Right renal pelvis (tissue), 4 donors: ENCODE measurements at regions not wholly inside any gene's neighbourhood (a gene's known extent, or its start where the extent isn't known, plus 50 kb on each side); places are given as distances from the start of the nearest gene placed in this dataset.
"Not testable (repeated sequence)": the region's sequence is repeated elsewhere in the genome, so short reads cannot be mapped to it uniquely, and the experiment has no call there.

ENCODE experiments used
- DNase-seq, 4 donors: peaks; one replicate each; pipeline ENCODE4 v3.0.0-alpha.2; 2013; ENCODE audit warnings: low read depth in 4 of 4, low spot score in 3 of 4, missing footprints in 1 of 4

GRCh38 chr3:192010490-192010889 is 549.5 kb downstream of the PYDC2 start:
- DNase-seq = no peak

GRCh38 chr3:192011137-192011536 is 550.2 kb downstream of the PYDC2 start:
- no peak for DNase-seq

GRCh38 chr3:192013110-192013509 is 552.1 kb downstream of the PYDC2 start:
- DNase-seq = no peak

GRCh38 chr3:192022412-192022811 is 561.4 kb downstream of the PYDC2 start:
- no peak for DNase-seq

- DNase-seq = no peak
Measured at GRCh38 chr3:192024751-192025150, 563.8 kb downstream of the PYDC2 start.

GRCh38 chr3:192026661-192027060 is 565.7 kb downstream of the PYDC2 start:
- no peak for DNase-seq

GRCh38 chr3:192031941-192032340 is 571.0 kb downstream of the PYDC2 start:
- no peak for DNase-seq

GRCh38 chr3:192033246-192033645 is 572.3 kb downstream of the PYDC2 start:
- no peak for DNase-seq

- DNase-seq = no peak
Measured at GRCh38 chr3:192038726-192039125, 577.8 kb downstream of the PYDC2 start.

GRCh38 chr3:192039593-192039992 is 578.6 kb downstream of the PYDC2 start:
- no peak for DNase-seq

GRCh38 chr3:192040282-192041043 is 579.5 kb downstream of the PYDC2 start:
- no peak for DNase-seq

- no peak for DNase-seq
Measured at GRCh38 chr3:192042116-192042515, 581.2 kb downstream of the PYDC2 start.

GRCh38 chr3:192054881-192055280 is 593.9 kb downstream of the PYDC2 start:
- DNase-seq = no peak

GRCh38 chr3:192055946-192056345 is 595.0 kb downstream of the PYDC2 start:
- DNase-seq = no peak

GRCh38 chr3:192057261-192057660 is 596.3 kb downstream of the PYDC2 start:
- peak in 1 of 4 donors; percentile 6 for DNase-seq

- DNase-seq = peak; percentile 10 to 63 (median 44)
Measured at GRCh38 chr3:192060160-192060781, 599.3 kb downstream of the PYDC2 start.

- no peak for DNase-seq
Measured at GRCh38 chr3:192061426-192061825, 600.5 kb downstream of the PYDC2 start.

- no peak for DNase-seq
Measured at GRCh38 chr3:192062186-192062585, 601.2 kb downstream of the PYDC2 start.

GRCh38 chr3:192063570-192063969 is 602.6 kb downstream of the PYDC2 start:
- no peak for DNase-seq

- DNase-seq = no peak
Measured at GRCh38 chr3:192064959-192065358, 604.0 kb downstream of the PYDC2 start.

- not testable (repeated sequence) for DNase-seq
Measured at GRCh38 chr3:192066253-192066652, 605.3 kb downstream of the PYDC2 start.
